Activated naive CD4-positive, alpha-beta T cell treated with anti-CD3 and anti-CD28 coated beads, Interleukin-2, amount 50 U/mL, for 16 hours (primary cell): ENCODE measurements at regions not wholly inside any gene's neighbourhood (a gene's known extent, or its start where the extent isn't known, plus 50 kb on each side); places are given as distances from the start of the nearest gene placed in this dataset.
"Not testable (repeated sequence)": the region's sequence is repeated elsewhere in the genome, so short reads cannot be mapped to it uniquely, and the experiment has no call there.

ENCODE experiments used
- DNase-seq: peaks from one replicate; pipeline ENCODE4 v3.0.0-alpha.2; 2020

DNA sequence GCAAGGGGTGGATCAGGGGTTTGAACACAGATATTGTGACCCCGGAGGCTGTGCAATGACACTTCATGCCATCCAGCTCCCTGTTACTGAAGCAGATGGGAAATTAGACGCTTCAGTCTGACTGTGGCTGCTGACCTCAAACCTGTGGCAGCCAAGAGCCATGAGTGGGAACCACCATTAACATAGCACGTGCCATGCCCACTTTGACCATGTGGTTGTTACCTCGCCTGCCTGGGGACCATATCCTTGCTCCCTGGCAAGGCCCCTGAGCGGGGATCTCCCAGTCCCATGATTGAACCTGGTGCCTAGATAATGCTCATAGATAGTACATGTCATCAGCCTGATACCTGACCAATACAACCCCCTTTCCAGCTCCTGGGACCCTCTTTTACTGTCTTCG lies 68.9 kb downstream of the CYP26B1 start:
- DNase-seq = no peak

DNA sequence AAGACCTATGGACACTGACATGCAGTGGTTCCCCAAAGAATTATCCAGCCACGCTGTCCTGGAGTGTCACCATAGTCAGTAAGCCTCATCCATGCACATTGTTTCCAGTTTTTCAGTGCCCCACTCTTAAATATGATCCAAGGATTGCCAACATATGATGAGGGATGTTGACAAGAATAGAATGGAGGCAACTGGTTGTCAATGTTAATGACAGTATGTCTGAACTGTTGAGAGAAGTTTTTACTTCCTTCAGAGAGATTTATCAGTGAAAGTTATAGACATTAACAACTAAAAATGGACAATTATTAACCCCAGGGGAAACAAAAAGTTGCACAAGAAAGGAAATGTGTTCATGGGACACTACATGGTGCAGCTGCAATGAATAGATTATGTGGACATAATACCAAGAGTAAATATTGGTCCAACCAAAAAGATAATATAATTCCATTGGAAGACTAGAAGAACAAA lies 69.9 kb downstream of the CYP26B1 start:
- no peak for DNase-seq

DNA sequence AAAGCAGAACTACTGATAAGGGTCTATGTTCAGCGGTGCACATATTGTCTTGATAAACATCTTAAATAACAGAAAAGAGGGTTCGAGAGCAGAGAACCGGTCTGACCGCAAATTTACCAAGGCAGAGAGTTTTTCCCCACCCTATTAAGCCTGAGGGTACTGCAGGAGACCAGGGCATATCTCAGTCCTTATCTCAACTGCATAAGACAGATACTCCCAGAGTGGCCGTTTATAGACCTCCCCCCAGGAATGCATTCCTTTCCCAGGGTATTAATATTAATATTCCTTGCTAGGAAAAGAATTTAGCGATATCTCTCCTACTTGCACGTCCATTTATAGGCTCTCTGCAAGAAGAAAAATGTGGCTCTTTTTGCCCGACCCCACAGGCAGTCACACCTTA lies 74.3 kb downstream of the CYP26B1 start:
- not testable (repeated sequence) for DNase-seq

DNA sequence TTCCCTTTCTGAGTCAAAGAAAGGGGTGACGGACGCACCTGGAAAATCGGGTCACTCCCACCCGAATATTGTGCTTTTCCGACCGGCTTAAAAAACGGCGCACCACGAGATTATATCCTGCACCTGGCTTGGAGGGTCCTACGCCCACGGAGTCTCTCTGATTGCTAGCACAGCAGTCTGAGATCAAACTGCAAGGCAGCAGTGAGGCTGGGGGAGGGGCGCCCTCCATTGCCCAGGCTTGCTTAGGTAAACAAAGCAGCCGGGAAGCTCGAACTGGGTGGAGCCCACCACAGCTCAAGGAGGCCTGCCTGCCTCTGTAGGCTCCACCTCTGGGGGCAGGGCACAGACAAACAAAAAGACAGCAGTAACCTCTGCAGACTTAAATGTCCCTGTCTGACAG lies 83.5 kb downstream of the CYP26B1 start:
- not testable (repeated sequence) for DNase-seq

DNA sequence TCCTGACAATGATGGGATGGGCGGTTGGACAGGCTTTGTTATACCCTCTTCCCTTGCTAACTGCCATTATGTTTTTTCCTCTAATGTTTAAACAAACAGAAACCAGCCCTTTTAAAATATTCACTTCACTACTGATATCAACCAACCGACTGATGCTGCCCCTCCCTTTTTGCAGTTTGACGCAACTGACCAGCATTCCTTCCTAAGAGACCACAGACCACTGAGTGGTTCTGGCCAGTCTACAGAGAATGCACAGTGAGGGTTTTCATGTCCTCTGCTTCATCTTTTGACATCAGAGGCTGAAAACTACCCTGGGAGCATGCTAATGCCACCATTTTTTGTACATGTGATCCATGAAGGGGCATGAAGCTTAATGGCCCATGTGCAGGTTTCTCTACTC lies 85.3 kb downstream of the CYP26B1 start:
- no peak for DNase-seq

DNA sequence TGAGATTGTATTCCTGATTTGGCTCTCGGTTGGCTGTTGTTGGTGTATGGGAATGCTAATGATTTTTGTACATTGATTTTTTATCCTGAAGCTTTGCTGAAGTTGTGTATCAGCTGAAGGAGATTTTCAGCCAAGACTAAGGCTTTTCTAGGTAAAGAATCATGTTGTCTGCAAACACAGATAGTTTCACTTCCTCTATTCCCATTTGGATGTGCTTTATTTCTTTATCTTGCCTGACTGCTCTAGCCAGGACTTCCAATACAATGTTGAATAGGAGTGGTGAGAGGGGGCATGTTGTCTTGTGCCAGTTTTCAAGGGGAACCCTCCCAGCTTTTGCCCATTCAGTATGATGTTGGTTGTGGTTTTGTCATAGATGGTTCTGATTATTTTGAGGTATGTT lies 90.4 kb downstream of the CYP26B1 start:
- no peak for DNase-seq

DNA sequence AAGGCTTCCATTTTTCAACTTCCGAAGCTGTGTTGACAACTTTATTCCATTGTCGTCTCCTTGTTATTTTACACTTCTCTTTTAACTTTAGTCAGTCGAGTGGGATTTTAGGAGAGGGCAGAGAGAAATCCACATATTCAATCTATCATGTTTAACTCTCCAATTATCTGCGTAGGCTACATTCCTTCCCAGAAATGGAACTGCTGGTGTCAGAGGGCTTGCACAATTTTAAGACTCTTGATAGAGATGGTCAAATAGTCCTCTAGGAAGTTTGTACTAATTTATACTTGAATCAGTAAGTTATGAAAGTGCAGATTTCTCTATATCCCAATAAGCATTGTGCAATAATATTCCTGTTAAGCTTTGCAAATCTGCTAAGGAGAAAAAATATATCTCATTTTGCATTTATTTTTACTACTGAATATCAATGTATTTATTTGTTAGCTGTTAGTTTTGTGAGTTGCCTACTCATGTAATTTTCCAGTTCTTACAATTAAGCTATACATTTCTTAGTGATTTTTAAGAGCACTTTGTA lies 95.6 kb downstream of the CYP26B1 start:
- no peak for DNase-seq

DNA sequence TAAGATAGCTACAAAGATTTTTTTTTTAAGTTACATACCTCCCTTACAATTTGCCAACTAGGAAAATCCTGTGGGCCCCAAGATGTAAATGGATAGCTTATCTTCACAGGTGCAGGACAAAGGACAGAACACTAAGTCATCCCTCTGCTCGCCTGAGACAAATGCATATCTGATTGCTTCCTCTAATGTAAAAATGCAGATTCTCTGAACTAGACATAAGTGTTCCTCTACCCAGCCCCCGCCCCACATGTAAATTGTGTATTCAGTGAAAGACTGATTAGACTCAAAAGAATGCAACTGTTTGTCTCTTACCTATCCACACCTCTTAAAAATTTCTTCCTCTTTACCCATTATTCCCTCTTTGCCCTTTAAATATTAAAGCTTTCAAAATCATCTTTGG lies 96.5 kb downstream of the CYP26B1 start:
- DNase-seq = no peak

DNA sequence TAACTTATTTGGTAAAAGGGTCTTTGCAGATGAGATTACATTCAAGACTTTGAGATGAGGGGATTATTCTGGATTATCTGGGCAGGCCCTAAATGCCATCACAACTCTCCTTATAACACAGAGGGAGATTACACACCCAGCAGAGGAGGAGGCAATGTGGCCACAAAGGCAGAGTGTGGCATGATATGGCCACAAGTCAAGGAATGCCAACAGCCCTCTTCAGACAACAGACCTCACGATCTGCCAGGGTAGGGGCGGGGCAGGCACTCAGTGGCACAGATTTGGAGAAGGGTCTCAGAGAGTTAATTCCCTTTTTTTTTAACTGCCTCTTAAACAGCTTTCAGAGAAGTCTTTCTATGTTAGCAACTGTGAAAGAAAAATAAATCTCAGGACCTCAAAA lies 96.9 kb downstream of the CYP26B1 start:
- DNase-seq = no peak

DNA sequence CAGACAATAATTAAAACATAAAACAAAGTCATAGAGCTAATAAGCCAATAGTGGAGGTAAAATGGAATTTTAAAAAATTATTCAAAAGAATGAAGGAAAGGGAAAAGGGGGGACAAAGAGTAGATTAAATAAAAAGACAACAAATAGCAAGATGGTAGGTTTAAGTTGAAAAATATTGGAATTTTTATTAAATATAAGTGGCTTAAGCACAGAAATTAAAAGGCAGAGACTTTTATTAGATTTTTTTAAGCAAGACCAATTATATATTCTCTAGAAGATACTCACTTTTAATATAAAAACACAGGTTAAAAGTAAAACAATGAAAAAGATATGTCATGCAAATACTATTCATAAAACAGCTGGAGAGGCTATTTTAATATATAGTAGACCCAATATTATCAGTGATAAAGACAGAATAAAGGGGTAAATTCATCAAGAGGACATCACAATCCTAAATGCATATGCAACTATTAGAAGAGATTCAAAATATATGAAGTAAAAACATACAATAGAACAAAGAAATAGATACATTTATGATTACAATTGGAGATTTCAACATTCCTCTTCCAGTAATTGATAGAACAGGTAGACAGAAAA lies 98.7 kb downstream of the CYP26B1 start:
- DNase-seq = no peak

DNA sequence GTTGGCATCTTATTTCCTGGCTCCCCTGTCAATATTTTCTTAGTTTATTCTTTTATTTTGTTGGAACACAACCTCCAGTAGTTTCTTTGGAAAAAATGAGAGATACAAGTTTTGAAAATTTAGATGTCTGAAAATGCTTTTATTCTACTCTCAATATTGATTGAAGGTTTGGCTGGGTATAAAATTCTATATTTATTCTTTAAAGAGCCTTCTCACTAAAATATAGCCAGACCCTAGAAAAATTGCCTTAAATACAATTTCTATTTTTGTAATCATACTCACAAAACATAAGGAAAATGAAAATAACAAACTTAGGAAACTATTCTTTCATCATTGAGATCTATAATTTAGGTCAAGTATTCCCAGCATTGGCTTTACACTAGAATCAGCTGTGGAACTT lies 103.7 kb downstream of the CYP26B1 start:
- DNase-seq = no peak

DNA sequence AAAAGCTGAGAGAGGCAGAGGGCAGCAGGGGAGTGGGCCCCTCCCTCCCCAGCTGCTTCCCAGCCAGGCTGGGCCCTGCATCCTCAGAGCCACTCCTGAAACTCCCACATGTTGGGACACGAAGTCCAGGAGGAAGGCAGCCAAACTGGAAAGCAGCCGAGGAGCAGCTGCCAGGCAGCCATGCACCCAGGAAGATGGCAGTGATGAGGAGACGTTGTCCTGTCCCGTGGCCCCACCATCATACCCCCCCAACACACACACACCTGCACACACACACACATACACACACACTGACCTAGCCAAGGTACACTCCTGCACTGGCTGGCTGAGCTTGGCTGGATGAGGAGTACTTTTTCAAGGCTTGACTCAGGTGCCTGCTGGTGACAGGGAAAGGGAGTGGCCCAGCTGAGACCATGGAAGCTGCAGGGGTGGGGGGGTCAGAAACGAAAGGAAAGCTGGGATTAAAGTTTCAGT lies 106.0 kb downstream of the CYP26B1 start:
- DNase-seq = no peak

DNA sequence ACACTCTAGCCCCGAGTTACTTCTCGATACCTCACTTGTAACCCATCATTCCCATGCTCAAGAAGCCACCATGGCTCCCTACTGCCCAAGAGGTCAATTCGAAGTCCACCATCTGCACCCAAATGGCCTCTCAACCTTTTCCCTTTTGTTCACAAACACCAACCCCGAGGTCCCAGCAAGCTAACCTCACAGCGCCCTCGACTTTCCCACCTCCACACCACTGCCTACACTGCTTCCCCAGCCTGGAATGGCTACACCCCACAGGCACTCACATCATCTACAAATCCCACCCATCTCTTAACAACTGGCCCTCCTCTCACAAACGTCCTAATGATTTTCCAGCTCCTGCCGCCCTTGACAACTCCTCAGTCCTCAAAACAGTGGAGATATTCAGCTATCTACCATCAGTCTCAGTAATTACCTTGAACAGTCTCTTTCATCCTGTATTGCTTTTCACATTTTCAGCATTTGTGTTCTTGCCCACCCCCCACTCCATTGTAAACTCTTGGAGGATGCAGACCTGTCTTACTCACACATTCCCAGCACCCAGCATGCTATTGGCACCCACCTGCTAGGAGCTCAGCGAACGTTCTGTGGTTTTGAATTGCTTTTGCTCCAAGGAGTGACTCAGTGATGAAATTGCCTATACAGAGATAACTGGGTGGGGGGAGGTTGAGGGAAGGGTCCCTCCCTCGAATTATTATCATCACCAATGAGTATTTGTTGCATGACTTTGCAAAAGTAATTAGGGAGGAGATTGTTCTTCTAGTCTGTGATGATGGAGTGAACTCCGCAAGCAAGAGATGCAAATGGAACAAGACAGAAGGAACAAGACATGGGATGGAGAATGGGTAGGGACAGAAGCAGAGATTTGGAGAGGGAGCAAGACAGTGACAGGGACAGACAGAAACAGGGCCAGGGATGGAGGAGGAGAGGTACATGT lies 106.8 kb downstream of the CYP26B1 start:
- no peak for DNase-seq

DNA sequence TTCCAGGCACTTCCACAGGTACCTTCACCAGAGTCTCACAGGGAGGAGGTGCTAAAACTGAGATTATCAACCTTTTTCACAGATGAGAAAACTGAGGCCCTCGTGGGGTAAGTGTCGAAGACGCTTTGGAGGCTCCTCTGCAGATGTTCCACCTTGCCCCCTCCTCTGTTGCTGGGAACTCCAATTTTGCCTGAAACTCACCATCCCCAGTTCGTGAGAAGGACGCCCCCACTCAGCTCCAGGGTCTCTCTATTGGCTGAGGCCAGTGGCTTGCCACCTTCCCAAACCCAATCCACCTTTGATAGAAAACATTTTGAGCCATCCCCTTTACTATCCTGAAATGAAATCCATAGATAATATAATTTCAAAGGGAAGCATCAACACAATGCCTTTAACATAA lies 109.1 kb downstream of the CYP26B1 start:
- DNase-seq = no peak

DNA sequence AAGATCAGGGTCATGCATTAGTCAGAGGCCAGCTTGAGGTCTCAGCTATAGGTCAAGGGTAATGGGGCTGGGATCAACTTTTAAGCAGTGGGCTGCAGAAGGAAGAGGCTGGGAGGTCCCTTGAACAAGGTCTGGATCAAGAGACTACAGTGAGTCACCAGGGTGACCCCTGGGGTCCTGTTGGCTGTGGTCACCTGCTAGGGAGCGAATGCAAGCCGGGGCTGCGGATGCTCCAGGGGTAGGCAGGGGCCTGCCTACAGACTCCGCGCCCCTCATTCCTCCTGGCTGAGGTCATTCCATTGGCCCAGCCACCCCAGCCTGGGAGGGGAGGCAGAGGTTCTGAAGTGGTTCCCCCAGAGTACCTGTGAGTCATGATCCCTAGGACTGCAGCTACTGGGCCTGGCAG lies 110.4 kb downstream of the CYP26B1 start:
- no peak for DNase-seq

DNA sequence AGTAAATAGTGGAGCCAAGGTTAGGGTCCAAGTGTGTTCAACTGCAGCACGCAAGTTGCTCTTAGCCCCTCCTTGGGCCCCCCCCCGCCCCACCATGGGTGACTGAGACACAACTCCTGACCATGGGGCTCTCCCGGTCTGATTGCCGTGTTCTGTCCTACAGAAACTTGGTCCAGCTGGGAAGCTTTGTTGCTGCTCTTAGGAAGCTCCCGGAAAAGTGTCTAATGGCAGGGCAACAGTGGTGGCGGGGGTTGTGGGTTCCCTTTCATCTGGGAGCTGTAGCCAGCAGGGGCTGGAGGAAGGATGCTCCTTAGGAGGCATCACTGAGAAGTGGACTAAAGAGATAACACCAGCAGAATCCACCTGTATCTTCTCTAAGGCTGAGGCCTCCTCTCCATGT lies 111.1 kb downstream of the CYP26B1 start:
- DNase-seq = no peak

DNA sequence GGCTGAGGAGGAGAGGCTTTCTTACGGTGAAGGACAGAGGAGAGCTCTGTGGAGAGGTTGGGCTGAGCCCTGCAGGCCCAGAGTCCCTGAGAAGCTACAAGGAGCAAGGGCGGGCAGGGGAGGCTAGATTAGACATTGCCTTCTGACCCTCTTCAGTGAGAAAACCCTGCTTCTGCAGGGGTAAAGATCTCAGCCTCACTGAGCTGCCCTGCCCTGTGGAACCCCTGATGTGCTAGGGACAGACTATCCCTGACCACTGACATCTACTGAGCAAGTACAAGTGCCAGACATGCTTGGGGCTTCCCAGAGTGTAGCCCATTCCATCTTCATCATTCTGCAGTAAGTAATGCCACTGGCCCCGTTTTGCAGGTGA lies 111.5 kb downstream of the CYP26B1 start:
- no peak for DNase-seq

DNA sequence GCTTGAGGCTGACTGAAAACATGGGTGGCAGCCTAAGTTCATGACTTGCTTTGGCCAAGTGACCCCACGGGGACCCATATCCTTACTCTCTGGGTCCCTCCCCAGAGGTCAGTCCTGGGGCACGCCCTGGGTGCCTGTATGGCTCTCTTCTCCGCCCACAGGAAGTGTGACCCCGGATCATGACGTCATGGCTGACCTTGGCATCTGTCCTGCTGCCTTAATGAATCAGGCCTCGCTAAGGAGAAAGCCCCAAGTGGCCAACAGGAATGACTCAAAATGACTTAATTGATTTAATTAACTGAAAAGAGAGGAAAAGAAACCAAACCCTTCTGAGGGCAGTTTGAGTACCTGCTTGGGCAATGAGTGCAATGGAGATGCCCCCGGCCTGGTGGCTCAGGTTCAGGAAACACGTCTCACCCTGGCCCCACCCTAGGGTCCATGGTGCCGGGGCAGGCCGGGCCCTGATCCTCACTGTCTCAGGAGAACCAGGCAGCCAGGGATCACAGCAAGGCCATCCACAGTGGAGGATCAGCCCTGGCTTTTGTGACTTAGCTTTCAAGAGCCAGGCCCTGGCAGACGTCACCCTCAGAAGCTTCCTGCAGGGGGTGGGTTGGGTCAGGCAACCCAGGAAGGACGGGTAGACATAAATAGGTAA lies 112.0 kb downstream of the CYP26B1 start:
- no peak for DNase-seq

DNA sequence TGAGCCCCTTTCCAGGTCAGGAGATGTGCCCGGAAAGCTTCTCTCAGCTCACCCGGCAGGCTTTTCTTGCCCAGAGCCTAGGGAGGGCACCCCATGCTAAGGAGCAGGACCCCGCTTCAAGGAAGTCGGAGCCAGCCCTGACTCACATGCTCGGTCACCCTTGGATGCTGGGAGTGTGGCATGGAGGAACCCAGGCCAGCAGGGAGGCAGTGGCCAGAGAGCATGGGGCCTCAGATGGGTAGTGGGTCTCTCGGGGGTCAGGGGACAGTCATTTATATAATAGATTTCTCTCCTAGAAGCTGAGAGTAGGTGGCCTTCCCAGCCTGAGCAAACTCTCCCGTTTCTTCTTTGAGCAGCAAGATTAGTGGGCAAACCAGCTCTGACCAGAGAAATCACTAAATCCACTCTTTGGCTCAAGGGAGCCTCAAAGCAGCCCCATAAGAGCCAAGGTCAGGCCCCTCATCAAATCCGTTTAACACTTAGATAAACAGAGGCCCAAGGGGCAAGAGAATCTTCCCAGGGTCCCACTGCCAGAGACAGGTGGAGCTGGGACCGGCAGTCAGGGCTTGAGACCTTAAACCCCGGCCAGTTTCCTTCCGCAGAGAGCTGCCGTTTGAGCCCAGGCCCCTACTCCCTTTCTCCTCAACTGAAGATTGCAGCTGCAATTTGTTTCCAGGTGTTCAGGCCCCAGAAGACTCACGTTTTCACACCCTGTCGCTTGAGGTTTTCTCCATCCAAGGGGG lies 113.1 kb downstream of the CYP26B1 start:
- DNase-seq = no peak

DNA sequence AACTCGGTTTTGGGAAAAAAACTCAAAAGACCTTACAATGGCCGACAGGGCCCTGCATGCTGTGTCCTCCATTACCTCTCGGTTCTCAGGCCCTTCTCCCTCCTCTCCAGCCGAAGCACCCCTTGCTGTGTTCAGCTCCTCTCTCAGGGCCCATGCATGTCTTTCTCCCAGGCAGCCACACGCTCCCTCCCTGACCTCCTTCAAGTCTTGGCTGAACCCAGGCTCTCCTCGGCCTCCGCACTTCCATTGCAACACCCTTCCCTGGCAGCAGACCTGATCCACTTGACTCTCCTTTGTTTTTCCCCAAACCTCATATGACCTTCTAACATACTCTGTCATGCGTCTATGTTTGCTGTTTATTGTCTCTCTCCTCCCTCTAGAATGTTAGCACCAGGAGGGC lies 114.0 kb downstream of the CYP26B1 start:
- no peak for DNase-seq

DNA sequence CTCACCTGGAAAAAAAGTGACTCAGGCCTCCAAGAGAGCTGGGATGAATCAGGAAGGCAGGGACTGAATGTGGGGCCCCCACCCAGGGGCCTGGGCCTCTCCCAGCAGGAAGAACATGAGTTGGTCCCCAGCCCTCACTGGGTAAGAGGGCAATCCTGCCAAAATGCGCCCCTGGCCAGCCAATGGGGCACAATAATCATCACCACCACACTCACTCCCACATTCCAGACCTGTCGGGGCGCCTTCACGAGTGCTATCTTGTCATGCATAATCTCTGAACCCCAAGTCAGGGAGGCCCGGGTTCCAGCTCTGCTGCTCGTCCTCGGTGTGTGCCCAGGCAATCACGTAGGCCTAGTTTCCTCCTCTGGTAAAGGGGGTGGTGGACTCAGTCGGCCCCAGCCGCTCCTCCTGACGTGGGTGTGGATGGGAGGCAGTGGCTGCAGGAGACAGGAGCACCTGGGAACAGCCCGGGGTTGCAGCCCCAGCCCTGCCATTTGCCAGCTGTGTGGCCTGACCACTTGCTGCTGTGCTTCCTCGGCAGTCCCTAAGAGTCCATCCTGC lies 115.1 kb downstream of the CYP26B1 start:
- no peak for DNase-seq

DNA sequence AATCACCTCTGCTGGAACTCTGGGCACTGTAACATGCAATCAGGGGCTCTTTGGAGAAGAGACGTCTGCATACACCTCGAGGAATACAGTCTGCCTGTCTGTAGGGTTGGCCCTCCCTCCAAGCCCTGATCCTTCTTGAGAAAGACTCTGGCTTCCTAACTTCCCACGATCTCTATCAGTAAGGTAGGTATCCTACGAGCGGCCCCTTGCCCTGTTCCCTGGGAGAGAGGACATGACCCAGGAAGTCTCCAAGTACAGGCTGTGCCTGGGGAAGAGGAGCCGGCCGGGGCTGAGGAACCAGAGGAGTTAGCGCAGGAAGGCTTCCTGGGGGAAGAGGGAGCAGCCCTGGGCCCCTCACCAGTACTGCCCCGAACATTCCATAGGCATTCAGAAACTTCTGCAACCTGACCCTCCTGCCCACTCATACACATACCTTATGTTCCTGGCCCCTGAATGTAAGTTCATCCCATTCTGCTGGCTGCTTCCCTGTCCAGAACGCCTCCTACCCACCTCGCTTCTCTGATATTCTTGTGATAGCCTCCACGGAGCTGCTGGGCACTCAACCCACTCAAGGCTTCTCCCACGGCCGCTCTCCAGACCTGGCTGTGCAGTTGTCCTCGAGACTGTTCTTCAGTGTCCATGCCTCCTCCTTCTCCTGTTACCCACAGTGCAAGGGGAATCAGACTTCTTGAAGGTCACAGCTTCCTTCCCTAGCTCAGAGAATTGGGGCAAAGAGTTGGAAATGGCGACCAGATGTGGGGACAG lies 116.1 kb downstream of the CYP26B1 start:
- DNase-seq = no peak
